ENCODE measurements at regions not wholly inside any gene's neighbourhood (a gene's known extent, or its start where the extent isn't known, plus 50 kb on each side); places are given as distances from the start of the nearest gene placed in this dataset.

DNA sequence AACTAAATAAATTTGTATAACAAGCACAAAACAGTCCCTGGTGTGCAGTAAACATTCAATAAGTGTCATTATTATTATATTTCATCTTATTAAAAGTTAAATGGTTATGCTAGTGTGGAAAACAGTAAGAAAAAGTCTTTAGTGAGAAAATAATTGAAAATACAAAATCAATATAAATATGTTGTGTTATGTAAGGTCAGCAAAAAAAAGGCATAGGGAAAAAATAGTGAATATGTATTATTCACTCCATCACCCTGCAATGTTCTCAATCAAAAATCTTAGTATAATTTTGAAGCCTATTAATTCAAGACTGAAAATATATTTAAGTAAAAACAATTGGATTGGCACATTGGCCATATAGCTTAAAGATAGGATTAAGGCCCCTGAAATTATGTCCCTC lies 63.3 kb upstream of the KCNMB2 start:
- TF ChIP-seq, protein P1, sequence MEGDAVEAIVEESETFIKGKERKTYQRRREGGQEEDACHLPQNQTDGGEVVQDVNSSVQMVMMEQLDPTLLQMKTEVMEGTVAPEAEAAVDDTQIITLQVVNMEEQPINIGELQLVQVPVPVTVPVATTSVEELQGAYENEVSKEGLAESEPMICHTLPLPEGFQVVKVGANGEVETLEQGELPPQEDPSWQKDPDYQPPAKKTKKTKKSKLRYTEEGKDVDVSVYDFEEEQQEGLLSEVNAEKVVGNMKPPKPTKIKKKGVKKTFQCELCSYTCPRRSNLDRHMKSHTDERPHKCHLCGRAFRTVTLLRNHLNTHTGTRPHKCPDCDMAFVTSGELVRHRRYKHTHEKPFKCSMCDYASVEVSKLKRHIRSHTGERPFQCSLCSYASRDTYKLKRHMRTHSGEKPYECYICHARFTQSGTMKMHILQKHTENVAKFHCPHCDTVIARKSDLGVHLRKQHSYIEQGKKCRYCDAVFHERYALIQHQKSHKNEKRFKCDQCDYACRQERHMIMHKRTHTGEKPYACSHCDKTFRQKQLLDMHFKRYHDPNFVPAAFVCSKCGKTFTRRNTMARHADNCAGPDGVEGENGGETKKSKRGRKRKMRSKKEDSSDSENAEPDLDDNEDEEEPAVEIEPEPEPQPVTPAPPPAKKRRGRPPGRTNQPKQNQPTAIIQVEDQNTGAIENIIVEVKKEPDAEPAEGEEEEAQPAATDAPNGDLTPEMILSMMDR (IDR thresholded peaks at IDR 0.05): no peak

DNA sequence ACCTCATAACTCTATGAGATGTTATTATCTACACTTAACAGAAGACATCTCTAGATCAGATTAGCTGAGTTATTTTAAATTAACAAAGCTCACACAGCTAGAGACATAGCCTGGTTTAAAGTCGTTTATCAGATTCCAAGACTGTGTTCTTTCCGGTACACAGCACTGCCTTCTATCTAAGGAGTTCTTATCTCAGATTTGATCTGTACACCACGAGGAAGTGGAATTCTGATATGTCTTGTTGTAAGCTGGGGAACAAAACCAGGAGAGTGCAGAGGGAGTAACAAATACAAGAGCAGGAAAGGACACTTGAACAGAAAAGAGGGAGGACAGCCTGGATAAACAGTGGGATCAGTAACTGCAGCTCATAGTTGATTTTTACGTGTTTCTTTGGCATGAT lies 61.7 kb upstream of the KCNMB2 start:
- H3K27ac ChIP-seq: no peak overlapping the region
- H3K9me3 ChIP-seq: no peaks in the 10 kb centered on the region
- H3K27me3 ChIP-seq: no peaks in the 10 kb centered on the region
- no peak for DNase-seq
- intact Hi-C loops (cut with DNase I; ENCODE audit: low total_unique reads): no loop called here
- H3K4me3 ChIP-seq: no peak overlapping the region
- H3K4me1 ChIP-seq: no peaks in the 10 kb centered on the region
- TF ChIP-seq, protein P1 (IDR thresholded peaks at IDR 0.05): no peak
- H3K36me3 ChIP-seq: no peaks in the 10 kb centered on the region

More for the DNA sequence above, 63.3 kb upstream of the KCNMB2 start:
- intact Hi-C loops (cut with DNase I; ENCODE audit: low total_unique reads): no loop called here
- H3K9me3 ChIP-seq: no peaks in the 10 kb centered on the region
- no peaks in the 10 kb centered on the region for H3K27me3 ChIP-seq
- no peaks in the 10 kb centered on the region for H3K4me1 ChIP-seq
- no peak overlapping the region for H3K4me3 ChIP-seq
- DNase-seq: no peak
- H3K36me3 ChIP-seq: no peaks in the 10 kb centered on the region
- no peak overlapping the region for H3K27ac ChIP-seq

DNA sequence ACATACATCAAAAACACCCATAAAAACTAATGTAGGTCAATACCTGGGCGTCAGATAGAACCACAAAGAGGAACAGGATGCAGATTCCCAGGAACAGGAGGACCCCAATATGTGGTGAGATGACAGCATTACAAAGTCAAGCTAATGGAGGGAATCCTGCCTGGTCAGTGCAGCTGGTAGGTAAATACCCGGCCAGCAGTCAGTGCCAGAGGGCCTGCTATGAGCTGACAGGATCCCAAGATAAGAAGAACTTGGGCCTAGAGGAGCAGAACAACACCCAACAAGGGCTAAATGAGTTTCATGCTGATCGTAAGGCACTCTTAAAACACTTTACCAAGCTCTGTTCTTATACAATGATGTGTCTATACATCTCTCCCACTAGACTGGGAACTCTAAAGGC lies 61.2 kb upstream of the KCNMB2 start:
- no peak overlapping the region for H3K4me3 ChIP-seq
- intact Hi-C loops (cut with DNase I; ENCODE audit: low total_unique reads): no loop called here
- DNase-seq: no peak
- no peak overlapping the region for H3K27ac ChIP-seq
- no peaks in the 10 kb centered on the region for H3K36me3 ChIP-seq
- no peaks in the 10 kb centered on the region for H3K9me3 ChIP-seq
- H3K4me1 ChIP-seq: no peaks in the 10 kb centered on the region
- TF ChIP-seq, protein P1 (IDR thresholded peaks at IDR 0.05): no peak
- H3K27me3 ChIP-seq: no peaks in the 10 kb centered on the region

DNA sequence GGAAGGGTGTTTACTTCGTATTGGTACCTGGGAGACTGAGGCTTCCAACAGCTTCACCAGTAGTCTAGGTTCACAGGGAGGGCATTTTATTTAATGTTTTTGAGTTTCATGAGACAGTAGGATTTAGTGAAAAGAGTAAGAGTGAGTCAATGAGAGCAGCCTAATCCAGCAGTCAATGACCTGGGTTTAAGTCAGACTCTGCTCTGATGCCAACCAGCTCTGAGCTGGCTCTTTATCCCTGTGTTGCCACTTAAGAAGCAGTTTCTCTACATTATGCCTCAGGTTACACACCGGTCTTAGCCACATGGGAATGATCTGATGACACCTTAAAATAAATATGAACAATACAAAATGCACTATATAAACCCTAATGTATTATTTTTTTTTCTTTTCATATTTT lies 59.4 kb upstream of the KCNMB2 start:
- Histone ChIP-seq H3K27ac (no peak overlapping the region), H3K4me3 (no peak overlapping the region), H3K36me3 (no peaks in the 10 kb centered on the region), H3K9me3 (no peaks in the 10 kb centered on the region), H3K4me1 (no peaks in the 10 kb centered on the region), H3K27me3 (no peaks in the 10 kb centered on the region)
- intact Hi-C loops (cut with DNase I; ENCODE audit: low total_unique reads): no loop called here
- TF ChIP-seq, protein P1 (IDR thresholded peaks at IDR 0.05): no peak
- DNase-seq: no peak

DNA sequence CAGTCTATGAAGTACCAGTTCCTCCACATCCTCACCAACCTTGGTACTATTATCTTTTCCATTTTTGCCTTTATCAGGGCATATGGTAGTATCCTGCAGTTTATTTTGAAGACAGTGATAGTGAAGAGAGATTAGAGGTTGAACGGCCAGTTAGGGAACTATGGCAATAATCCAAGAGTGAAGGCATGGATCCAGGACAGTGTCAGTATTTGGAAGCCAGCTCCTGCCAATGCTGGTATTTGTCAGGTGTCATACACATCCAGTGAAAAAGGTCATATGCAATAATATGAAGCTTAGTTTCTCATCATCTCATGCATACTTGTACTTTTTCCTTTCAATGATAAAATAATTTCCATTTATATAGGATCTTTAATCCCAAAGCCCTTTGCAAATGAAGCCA lies 56.8 kb upstream of the KCNMB2 start:
- no peak for DNase-seq
- no peaks in the 10 kb centered on the region for H3K27me3 ChIP-seq
- intact Hi-C loops (cut with DNase I; ENCODE audit: low total_unique reads): no loop called here
- no peak overlapping the region for H3K4me3 ChIP-seq
- H3K27ac ChIP-seq: no peak overlapping the region
- H3K36me3 ChIP-seq: no peaks in the 10 kb centered on the region
- H3K9me3 ChIP-seq: no peaks in the 10 kb centered on the region
- TF ChIP-seq, protein P1 (IDR thresholded peaks at IDR 0.05): no peak
- H3K4me1 ChIP-seq: no peaks in the 10 kb centered on the region

DNA sequence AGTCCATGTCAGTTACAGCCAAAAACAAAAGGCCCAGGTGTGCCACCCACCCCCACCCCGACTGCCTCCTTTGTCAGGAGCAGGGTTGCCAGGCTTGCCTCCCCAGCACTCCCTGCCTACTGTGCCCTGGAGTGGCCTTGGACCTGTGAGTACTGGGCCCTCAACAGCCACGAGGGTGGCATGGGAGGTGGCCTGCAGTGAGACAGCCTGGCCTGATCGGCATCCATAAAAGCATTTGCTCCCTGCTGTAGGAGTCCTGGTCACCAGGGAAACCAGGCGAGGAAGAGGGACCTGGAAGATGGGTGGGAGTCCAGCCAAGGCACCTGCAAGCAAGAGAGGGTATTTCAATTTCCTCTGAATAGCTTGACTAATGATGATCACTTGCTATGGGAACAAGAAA lies 56.4 kb upstream of the KCNMB2 start:
- Histone ChIP-seq H3K36me3 (no peaks in the 10 kb centered on the region), H3K27ac (no peak overlapping the region), H3K4me3 (no peak overlapping the region), H3K27me3 (no peaks in the 10 kb centered on the region), H3K9me3 (no peaks in the 10 kb centered on the region), H3K4me1 (no peaks in the 10 kb centered on the region)
- DNase-seq: no peak
- TF ChIP-seq, protein P1 (IDR thresholded peaks at IDR 0.05): no peak
- intact Hi-C loops (cut with DNase I; ENCODE audit: low total_unique reads): no loop called here
